HL-60 (cell line): ENCODE measurements at regions not wholly inside any gene's neighbourhood (a gene's known extent, or its start where the extent isn't known, plus 50 kb on each side); places are given as distances from the start of the nearest gene placed in this dataset.

ENCODE experiments used
- DNase-seq, 2 experiments: peaks; one replicate each; pipeline ENCODE4 v3.0.0-alpha.2; 2010 to 2020; ENCODE audit warnings: low read depth in 1 of 2, low spot score in 1 of 2
- H3K27ac ChIP-seq: fragments of 250-450 bp; sonication (Bioruptor Pico); replicated peaks from 2 replicates; pipeline ENCODE4 v1.5.1; 2020; ENCODE audit warnings: mild to moderate bottlenecking, moderate library complexity
- H3K27me3 ChIP-seq: fragments of 250-450 bp; sonication (Bioruptor Pico); 2 replicates; pipeline ENCODE4 v1.5.1; 2021; ENCODE audit warnings: mild to moderate bottlenecking, moderate library complexity; ENCODE audit not compliant: insufficient read depth, poor library complexity, severe bottlenecking
- H3K4me3 ChIP-seq: replicated peaks from 2 replicates; pipeline ENCODE4 v1.5.1; 2011; ENCODE audit warnings: mild to moderate bottlenecking, control low read depth, low read length; ENCODE audit not compliant: insufficient read depth
- GABPA ChIP-seq: IDR thresholded peaks from 2 replicates; pipeline ENCODE4 v1.6.1; 2012; ENCODE audit warnings: low read depth
- POLR2AphosphoS5 ChIP-seq: IDR thresholded peaks from 2 replicates; pipeline ENCODE4 v1.6.1; 2012; ENCODE audit warnings: low read depth
- SPI1 ChIP-seq: IDR thresholded peaks from 2 replicates; pipeline ENCODE4 v1.6.1; 2012; ENCODE audit warnings: low read depth, mild to moderate bottlenecking, borderline replicate concordance
- TF ChIP-seq, protein P1 (sequence below): IDR thresholded peaks from 2 replicates; pipeline ENCODE4 v1.6.1; 2012; ENCODE audit warnings: low read depth; ENCODE audit not compliant: insufficient replicate concordance
- TF ChIP-seq, protein P2 (sequence below): IDR thresholded peaks from one replicate; pipeline ENCODE4 v1.5.1; 2011; ENCODE audit warnings: low read length, control low read depth, inconsistent platforms; ENCODE audit not compliant: insufficient read depth

DNA sequence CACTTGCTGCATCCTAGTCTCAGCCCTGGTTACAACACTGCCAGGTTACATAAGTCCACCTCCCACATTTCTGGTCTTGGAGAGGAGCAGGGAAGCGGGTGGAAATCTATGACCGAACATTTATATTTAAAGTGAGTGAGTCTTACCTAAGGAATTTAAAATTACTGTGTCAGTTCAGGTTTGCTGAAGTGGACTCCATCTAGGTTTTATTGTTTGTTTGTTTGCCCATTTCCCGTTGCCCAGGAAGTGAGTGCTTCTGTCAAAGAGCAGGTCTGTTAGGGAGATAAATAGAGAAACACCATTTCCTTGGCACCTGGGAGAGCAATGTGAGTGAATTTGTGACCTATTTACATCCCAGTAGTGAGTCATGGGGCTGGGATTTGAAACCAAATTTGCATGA lies 179.5 kb downstream of the KIF4B start:
- no peaks in the 10 kb centered on the region for H3K27me3 ChIP-seq
- TF ChIP-seq, protein P1, sequence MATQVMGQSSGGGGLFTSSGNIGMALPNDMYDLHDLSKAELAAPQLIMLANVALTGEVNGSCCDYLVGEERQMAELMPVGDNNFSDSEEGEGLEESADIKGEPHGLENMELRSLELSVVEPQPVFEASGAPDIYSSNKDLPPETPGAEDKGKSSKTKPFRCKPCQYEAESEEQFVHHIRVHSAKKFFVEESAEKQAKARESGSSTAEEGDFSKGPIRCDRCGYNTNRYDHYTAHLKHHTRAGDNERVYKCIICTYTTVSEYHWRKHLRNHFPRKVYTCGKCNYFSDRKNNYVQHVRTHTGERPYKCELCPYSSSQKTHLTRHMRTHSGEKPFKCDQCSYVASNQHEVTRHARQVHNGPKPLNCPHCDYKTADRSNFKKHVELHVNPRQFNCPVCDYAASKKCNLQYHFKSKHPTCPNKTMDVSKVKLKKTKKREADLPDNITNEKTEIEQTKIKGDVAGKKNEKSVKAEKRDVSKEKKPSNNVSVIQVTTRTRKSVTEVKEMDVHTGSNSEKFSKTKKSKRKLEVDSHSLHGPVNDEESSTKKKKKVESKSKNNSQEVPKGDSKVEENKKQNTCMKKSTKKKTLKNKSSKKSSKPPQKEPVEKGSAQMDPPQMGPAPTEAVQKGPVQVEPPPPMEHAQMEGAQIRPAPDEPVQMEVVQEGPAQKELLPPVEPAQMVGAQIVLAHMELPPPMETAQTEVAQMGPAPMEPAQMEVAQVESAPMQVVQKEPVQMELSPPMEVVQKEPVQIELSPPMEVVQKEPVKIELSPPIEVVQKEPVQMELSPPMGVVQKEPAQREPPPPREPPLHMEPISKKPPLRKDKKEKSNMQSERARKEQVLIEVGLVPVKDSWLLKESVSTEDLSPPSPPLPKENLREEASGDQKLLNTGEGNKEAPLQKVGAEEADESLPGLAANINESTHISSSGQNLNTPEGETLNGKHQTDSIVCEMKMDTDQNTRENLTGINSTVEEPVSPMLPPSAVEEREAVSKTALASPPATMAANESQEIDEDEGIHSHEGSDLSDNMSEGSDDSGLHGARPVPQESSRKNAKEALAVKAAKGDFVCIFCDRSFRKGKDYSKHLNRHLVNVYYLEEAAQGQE, result no peak
- TF ChIP-seq POLR2AphosphoS5 (no peak), GABPA (no peak), SPI1 (no peak)
- TF ChIP-seq, protein P2, sequence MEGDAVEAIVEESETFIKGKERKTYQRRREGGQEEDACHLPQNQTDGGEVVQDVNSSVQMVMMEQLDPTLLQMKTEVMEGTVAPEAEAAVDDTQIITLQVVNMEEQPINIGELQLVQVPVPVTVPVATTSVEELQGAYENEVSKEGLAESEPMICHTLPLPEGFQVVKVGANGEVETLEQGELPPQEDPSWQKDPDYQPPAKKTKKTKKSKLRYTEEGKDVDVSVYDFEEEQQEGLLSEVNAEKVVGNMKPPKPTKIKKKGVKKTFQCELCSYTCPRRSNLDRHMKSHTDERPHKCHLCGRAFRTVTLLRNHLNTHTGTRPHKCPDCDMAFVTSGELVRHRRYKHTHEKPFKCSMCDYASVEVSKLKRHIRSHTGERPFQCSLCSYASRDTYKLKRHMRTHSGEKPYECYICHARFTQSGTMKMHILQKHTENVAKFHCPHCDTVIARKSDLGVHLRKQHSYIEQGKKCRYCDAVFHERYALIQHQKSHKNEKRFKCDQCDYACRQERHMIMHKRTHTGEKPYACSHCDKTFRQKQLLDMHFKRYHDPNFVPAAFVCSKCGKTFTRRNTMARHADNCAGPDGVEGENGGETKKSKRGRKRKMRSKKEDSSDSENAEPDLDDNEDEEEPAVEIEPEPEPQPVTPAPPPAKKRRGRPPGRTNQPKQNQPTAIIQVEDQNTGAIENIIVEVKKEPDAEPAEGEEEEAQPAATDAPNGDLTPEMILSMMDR, result no peak
- H3K27ac ChIP-seq, result no peak overlapping the region
- H3K4me3 ChIP-seq, result no peak overlapping the region
- DNase-seq, result no peak

DNA sequence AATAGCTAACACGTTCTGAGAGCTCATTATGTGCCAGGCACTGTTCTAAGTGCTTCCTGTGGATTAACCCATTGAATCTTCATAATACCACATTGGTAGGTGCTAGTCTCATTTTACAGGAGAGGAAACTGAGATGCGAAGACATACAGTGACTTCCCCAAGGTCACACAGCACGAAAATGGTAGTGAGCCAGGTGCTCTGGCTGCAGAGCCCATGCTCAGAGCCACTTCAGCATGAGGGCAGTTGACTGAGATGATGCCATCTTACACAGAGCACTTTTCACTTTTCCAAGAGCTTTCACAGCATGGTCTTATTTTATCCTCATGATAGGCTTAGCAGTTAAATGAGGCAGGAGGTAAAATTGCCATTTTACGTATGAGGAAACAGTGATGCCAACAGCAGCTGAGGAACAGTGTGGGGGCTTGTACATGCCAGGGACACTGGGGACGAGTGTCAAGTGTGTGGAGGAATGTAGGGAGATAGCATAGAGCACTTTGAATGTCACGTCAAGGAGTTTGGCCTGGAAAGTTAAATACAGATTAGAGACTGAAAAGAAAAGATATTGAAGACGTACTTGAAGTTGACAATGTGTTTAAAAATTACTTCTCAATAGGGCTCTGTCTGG lies 180.0 kb downstream of the KIF4B start:
- TF ChIP-seq, protein P2, result no peak
- TF ChIP-seq POLR2AphosphoS5 (no peak), SPI1 (no peak), GABPA (no peak)
- TF ChIP-seq, protein P1, result no peak
- DNase-seq, result no peak
- no peaks in the 10 kb centered on the region for H3K27me3 ChIP-seq
- H3K27ac ChIP-seq, result no peak overlapping the region
- H3K4me3 ChIP-seq, result no peak overlapping the region

DNA sequence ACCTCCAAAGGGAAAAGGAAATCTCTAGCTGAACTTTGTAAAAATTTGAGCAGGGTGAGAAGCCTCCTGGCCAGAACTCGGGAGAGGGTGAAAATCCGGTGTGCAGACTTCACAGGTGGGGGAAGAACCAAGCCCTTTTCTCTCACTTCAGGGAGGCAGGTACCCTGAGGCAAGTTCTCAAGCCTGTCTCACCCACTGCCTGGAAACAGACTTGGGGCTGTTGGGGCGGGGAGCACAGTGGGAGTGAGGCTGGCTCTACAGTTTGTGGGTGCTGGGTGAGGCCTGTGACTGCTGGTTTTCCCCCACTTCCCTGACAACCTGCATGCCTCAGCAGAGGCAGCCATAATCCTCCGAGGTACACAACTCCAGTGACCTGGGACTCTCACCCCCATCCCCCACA lies 187.1 kb downstream of the KIF4B start:
- TF ChIP-seq GABPA, result no peak
- TF ChIP-seq, protein P2, result no peak
- no peak for TF ChIP-seq POLR2AphosphoS5
- no peak for TF ChIP-seq SPI1
- TF ChIP-seq, protein P1, result no peak
- Histone ChIP-seq H3K27ac (no peak overlapping the region), H3K4me3 (no peak overlapping the region), H3K27me3 (no peaks in the 10 kb centered on the region)
- no peak for DNase-seq
